ENCODE measurements at regions not wholly inside any gene's neighbourhood (a gene's known extent, or its start where the extent isn't known, plus 50 kb on each side); places are given as distances from the start of the nearest gene placed in this dataset.

DNA sequence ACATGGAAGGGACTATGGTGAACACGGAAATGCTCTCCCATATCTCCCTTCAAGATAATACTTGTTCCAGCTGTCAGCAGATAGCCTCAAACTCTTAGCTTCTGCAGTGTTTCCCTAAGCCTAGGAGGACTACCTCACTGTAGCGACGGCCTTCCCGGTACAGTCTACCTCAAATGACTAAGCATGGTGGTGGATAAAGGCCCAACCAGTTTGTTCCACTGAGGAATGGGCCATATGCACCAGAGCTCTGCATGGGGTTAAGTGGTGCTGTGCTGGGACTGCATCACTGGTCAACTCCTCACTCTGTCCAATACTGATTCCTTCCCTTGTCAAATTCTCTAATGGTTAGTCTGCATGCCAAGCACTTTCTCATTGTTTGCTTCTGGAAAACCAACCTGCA, 119.6 kb upstream of the GNPDA2 start:
- BruUV-seq (replicated peaks) = no TSS peak

More for the DNA sequence above, 119.6 kb upstream of the GNPDA2 start:
- Histone ChIP-seq H3K36me3 (ENCODE audit: control insufficient read depth in 2 of 2, extremely low read depth in 1 of 2, insufficient read depth in 2 of 2, low read length in 2 of 2) (no peaks in the 10 kb centered on the region), H3K79me2 (ENCODE audit: control insufficient read depth, insufficient read depth, low read length) (no peaks in the 10 kb centered on the region), H3K9me1 (replicated peaks; ENCODE audit: control insufficient read depth, extremely low read depth, insufficient read depth, low read length) (no peaks in the 10 kb centered on the region), H3K4me2 (ENCODE audit: insufficient read depth, low read length) (no peak overlapping the region), H4K20me1 (replicated peaks; ENCODE audit: control insufficient read depth, extremely low read depth, insufficient read depth, low read length) (no peaks in the 10 kb centered on the region), H3K27me3 (ENCODE audit: control insufficient read depth in 2 of 2, insufficient read depth in 2 of 2, low read length in 2 of 2) (no peaks in the 10 kb centered on the region), H3K4me3 (replicated peaks in 1 of 3; ENCODE audit: insufficient read depth in 1 of 3, low read depth in 1 of 3, low read length in 3 of 3) (no peak overlapping the region), H3K27ac (ENCODE audit: insufficient read depth, low read depth, low read length) (no peak overlapping the region), H2AFZ (ENCODE audit: low read depth, low read length) (no peak overlapping the region), H3K9me3 (replicated peaks; ENCODE audit: control insufficient read depth, insufficient read depth, low read length) (peaks cover 3% of the 10 kb centered on the region), H3K4me1 (ENCODE audit: control insufficient read depth, extremely low read depth, insufficient read depth, low read length) (no peaks in the 10 kb centered on the region), H3K9ac (replicated peaks; ENCODE audit: extremely low read depth, insufficient read depth, low read length) (no peak overlapping the region)
- FAIRE-seq (no peak), DNase-seq (ENCODE audit: low read depth, low spot score) (no peak)
- POLR2A ChIA-PET = no interaction called here
- dilution Hi-C loops (cut with MboI; ENCODE audit: extremely low pct_ligation_motif_present, low sequenced_read_pairs) (no loop called here), intact Hi-C loops (cut with micrococcal nuclease) (no loop called here)
- CTCF ChIA-PET = no interaction called here
- TF ChIP-seq POLR2A (IDR thresholded peaks at IDR 0.05; ENCODE audit: low read depth, low read length) (no peak), GATA2 (IDR thresholded peaks at IDR 0.05; ENCODE audit: insufficient read depth, insufficient read length, low read depth, low read length) (no peak), MYC (IDR thresholded peaks at IDR 0.05; ENCODE audit: low read depth, low read length) (no peak), JUN (IDR thresholded peaks at IDR 0.05; ENCODE audit: borderline replicate concordance, insufficient read depth, insufficient read length, low read depth) (no peak), FOS (IDR thresholded peaks at IDR 0.05; ENCODE audit: borderline replicate concordance, insufficient read depth, low read length) (no peak), POLR2AphosphoS5 (IDR thresholded peaks at IDR 0.05; ENCODE audit: insufficient read depth, low read depth, low read length) (no peak), EZH2 (IDR thresholded peaks at IDR 0.05; ENCODE audit: borderline replicate concordance, low read depth, low read length, severe bottlenecking) (no peak)
- TF ChIP-seq, protein P1, sequence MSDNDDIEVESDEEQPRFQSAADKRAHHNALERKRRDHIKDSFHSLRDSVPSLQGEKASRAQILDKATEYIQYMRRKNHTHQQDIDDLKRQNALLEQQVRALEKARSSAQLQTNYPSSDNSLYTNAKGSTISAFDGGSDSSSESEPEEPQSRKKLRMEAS (IDR thresholded peaks at IDR 0.05; ENCODE audit: insufficient read depth, insufficient read length) = no peak
- TF ChIP-seq, protein P2, sequence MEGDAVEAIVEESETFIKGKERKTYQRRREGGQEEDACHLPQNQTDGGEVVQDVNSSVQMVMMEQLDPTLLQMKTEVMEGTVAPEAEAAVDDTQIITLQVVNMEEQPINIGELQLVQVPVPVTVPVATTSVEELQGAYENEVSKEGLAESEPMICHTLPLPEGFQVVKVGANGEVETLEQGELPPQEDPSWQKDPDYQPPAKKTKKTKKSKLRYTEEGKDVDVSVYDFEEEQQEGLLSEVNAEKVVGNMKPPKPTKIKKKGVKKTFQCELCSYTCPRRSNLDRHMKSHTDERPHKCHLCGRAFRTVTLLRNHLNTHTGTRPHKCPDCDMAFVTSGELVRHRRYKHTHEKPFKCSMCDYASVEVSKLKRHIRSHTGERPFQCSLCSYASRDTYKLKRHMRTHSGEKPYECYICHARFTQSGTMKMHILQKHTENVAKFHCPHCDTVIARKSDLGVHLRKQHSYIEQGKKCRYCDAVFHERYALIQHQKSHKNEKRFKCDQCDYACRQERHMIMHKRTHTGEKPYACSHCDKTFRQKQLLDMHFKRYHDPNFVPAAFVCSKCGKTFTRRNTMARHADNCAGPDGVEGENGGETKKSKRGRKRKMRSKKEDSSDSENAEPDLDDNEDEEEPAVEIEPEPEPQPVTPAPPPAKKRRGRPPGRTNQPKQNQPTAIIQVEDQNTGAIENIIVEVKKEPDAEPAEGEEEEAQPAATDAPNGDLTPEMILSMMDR (IDR thresholded peaks at IDR 0.05; ENCODE audit: extremely low read depth in 1 of 2, insufficient read depth in 1 of 2, low read depth in 1 of 2, low read length in 2 of 2) = no peak

Measured in endothelial cell of umbilical vein (primary cell).